Adrenal gland (tissue), 5 donors: ENCODE measurements at regions not wholly inside any gene's neighbourhood (a gene's known extent, or its start where the extent isn't known, plus 50 kb on each side); places are given as distances from the start of the nearest gene placed in this dataset.

Experiments used
- CTCF ChIP-seq, 6 experiments: fragments of 450-650 bp in 4 of 6; fragments of 200-600 bp in 2 of 6; sonication (generic) in 1 of 6; IDR thresholded peaks; 1 replicate in 5 of 6; 2 replicates in 1 of 6; pipeline versions ENCODE4 v1.5.1 to v1.8.0; 2016 to 2021; ENCODE audit warnings: antibody characterized with exemption in 6 of 6, mild to moderate bottlenecking in 2 of 6, moderate library complexity in 1 of 6
- POLR2A ChIP-seq, 2 donors: fragments of 450-650 bp; IDR thresholded peaks; one replicate each; pipeline ENCODE4 v1.6.1; 2017; ENCODE audit warnings: antibody characterized with exemption in 2 of 2, mild to moderate bottlenecking in 2 of 2, moderate library complexity in 1 of 2
- donor health status: DM: no; HTN: no; CAD: no.

DNA sequence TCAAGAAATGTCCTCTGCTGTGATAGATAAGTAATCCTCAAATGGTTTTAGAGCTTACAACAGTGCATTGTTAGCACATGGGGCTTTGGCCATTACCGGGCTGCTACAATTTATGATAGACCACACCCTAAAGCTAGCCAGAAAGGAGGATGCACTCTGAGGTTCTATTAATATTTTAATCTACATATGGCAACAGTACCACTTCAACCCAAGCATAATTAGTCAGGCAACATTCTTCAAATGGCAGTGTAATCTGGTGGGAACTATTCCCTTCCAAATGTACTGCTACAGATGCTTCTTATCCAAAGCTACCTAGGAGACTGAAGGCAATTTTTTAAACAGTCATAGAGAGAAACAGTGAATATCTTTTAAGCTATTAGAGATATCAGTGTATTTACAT, 697.6 kb downstream of the KCNA4 start:
- TF ChIP-seq POLR2A (IDR thresholded peaks at IDR 0.05) (no peak), CTCF (IDR thresholded peaks at IDR 0.05) (no peak)
